ENCODE measurements at regions not wholly inside any gene's neighbourhood (a gene's known extent, or its start where the extent isn't known, plus 50 kb on each side); places are given as distances from the start of the nearest gene placed in this dataset.

DNA sequence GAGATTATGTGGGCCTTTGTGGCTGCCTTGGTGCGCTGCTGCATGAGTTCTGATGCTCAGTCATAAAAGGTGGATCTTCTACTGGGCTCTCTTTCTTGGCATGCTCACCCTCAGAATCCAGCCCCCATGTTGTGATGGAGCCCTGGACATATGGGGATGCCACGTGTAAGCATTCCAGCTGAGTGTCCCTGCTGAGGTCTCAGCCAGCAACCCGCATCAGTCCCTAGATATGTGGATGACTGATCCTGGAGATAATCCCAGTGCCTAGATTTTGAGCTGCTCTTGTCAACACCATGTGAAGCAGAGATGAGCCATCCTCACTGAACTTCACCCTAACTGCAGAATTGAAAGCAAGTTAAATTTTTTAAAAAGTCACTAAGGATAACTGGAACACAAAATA is 390.1 kb downstream of the DMRT2 start:
- no peaks in the 10 kb centered on the region for H3K9me2 ChIP-seq (replicated peaks; ENCODE audit: insufficient read depth)

DNA sequence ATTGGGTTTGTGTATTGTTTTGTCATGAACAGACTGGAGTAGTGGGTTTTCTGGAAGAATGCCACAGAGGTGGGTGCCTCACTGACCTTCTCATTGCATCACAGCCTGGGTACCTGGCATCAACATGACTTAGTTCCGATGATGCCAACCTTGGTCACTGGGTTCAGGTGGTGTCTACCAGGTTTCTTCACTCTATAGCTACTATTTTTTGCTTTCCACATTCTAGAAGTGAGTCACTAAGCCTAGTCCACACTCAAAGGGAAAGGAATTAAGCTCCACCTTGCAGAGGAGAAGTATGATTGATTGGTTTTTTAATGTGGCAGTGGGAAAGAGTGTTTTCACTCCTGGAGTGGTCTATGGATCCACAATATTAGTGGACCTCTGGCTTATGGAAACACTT is 391.9 kb downstream of the DMRT2 start:
- TF ChIP-seq EZH2 (IDR thresholded peaks at IDR 0.05; ENCODE audit: borderline replicate concordance): no peak
- no peak for TF ChIP-seq EZH2phosphoT487 (IDR thresholded peaks at IDR 0.05; ENCODE audit: low read depth, severe bottlenecking, unreplicated experiment)
- no peaks in the 10 kb centered on the region for H3K27me3 ChIP-seq
- no peak overlapping the region for H2AFZ ChIP-seq
- 84% methylated on average over 1 of the region's 1 CpG for WGBS (ENCODE audit: low lambda C conversion rate, missing lambda C conversion rate)
- no peaks in the 10 kb centered on the region for H3K36me3 ChIP-seq (replicated peaks; ENCODE audit: insufficient read depth, low read depth)
- no peak overlapping the region for H3K27ac ChIP-seq
- no peaks in the 10 kb centered on the region for H3K4me1 ChIP-seq (ENCODE audit: insufficient read depth)
- no peak overlapping the region for H3K4me3 ChIP-seq
- no peaks in the 10 kb centered on the region for H3K79me2 ChIP-seq
- no peak overlapping the region for H3K4me2 ChIP-seq
- DNase-seq (ENCODE audit: low spot score): no peak
- H3K9me3 ChIP-seq (ENCODE audit: low read depth): no peaks in the 10 kb centered on the region
- no peaks in the 10 kb centered on the region for H3K9me2 ChIP-seq (replicated peaks; ENCODE audit: insufficient read depth)
- no peaks in the 10 kb centered on the region for H4K20me1 ChIP-seq (ENCODE audit: insufficient read depth, poor library complexity, severe bottlenecking)

More for the DNA sequence above, 390.1 kb downstream of the DMRT2 start:
- H4K20me1 ChIP-seq (ENCODE audit: insufficient read depth, poor library complexity, severe bottlenecking): no peaks in the 10 kb centered on the region
- H3K9me3 ChIP-seq (ENCODE audit: low read depth): peaks cover 3% of the 10 kb centered on the region
- DNase-seq (ENCODE audit: low spot score): no peak
- no peaks in the 10 kb centered on the region for H3K36me3 ChIP-seq (replicated peaks; ENCODE audit: insufficient read depth, low read depth)
- no peaks in the 10 kb centered on the region for H3K79me2 ChIP-seq
- no peaks in the 10 kb centered on the region for H3K27me3 ChIP-seq
- no peak overlapping the region for H3K4me3 ChIP-seq
- TF ChIP-seq EZH2 (IDR thresholded peaks at IDR 0.05; ENCODE audit: borderline replicate concordance) (no peak), EZH2phosphoT487 (IDR thresholded peaks at IDR 0.05; ENCODE audit: low read depth, severe bottlenecking, unreplicated experiment) (no peak)
- TF ChIP-seq, protein P1, sequence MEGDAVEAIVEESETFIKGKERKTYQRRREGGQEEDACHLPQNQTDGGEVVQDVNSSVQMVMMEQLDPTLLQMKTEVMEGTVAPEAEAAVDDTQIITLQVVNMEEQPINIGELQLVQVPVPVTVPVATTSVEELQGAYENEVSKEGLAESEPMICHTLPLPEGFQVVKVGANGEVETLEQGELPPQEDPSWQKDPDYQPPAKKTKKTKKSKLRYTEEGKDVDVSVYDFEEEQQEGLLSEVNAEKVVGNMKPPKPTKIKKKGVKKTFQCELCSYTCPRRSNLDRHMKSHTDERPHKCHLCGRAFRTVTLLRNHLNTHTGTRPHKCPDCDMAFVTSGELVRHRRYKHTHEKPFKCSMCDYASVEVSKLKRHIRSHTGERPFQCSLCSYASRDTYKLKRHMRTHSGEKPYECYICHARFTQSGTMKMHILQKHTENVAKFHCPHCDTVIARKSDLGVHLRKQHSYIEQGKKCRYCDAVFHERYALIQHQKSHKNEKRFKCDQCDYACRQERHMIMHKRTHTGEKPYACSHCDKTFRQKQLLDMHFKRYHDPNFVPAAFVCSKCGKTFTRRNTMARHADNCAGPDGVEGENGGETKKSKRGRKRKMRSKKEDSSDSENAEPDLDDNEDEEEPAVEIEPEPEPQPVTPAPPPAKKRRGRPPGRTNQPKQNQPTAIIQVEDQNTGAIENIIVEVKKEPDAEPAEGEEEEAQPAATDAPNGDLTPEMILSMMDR (IDR thresholded peaks at IDR 0.05; ENCODE audit: poor library complexity): no peak
- no peak overlapping the region for H3K4me2 ChIP-seq
- H3K4me1 ChIP-seq (ENCODE audit: insufficient read depth): no peaks in the 10 kb centered on the region
- no peak overlapping the region for H2AFZ ChIP-seq
- H3K27ac ChIP-seq: no peak overlapping the region
- 44% methylated on average over 3 of the region's 3 CpGs for WGBS (ENCODE audit: low lambda C conversion rate, missing lambda C conversion rate)

DNA sequence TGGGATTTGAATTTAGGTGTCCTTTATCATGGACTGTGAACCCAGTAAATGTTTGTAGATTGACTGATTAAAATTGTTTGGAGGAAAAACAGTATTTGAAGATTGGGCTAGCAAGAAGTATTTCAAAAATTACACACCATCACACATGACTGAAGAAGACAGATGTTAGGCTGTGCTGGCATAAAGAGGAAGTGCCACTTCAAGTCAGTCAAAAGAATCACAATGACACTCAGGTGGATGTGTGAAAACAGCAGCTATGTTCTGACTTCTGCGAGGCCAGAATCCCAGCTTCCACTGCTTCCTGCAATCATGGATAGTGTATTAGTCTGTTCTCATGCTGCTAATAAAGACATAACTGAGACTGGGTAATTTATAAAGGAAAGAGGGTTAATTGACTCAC is 393.3 kb downstream of the DMRT2 start:
- Histone ChIP-seq H4K20me1 (ENCODE audit: insufficient read depth, poor library complexity, severe bottlenecking) (no peaks in the 10 kb centered on the region), H3K4me3 (no peak overlapping the region), H3K36me3 (replicated peaks; ENCODE audit: insufficient read depth, low read depth) (no peaks in the 10 kb centered on the region), H3K79me2 (no peaks in the 10 kb centered on the region), H3K4me1 (ENCODE audit: insufficient read depth) (no peaks in the 10 kb centered on the region), H3K4me2 (no peak overlapping the region), H3K9me2 (replicated peaks; ENCODE audit: insufficient read depth) (no peaks in the 10 kb centered on the region), H2AFZ (no peak overlapping the region), H3K9me3 (ENCODE audit: low read depth) (no peaks in the 10 kb centered on the region), H3K27me3 (no peaks in the 10 kb centered on the region), H3K27ac (no peak overlapping the region)
- WGBS (ENCODE audit: low lambda C conversion rate, missing lambda C conversion rate): 58% methylated on average over 1 of the region's 1 CpG
- DNase-seq (ENCODE audit: low spot score): no peak
- TF ChIP-seq EZH2 (IDR thresholded peaks at IDR 0.05; ENCODE audit: borderline replicate concordance) (no peak), EZH2phosphoT487 (IDR thresholded peaks at IDR 0.05; ENCODE audit: low read depth, severe bottlenecking, unreplicated experiment) (no peak)
- TF ChIP-seq, protein P1 (IDR thresholded peaks at IDR 0.05; ENCODE audit: poor library complexity): no peak

DNA sequence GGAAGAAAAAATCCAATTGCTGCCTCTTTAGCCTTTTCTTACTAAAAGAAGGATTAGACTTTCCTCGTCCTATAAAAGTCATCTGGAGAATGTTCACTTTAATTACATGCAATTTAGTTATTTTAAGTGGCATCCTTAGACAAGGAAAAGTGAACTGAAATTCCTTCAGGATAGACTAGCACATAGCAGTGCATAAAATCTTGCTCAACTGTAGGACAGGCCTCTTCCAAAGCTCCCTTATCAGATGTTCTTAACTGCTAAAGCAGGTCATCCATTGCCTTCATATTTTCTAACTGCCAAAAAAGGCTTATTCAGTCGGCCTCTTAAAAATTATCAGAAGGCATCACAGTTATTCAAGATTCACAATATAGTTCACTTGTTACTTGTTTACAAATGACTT is 396.5 kb downstream of the DMRT2 start:
- no peaks in the 10 kb centered on the region for H3K9me2 ChIP-seq (replicated peaks; ENCODE audit: insufficient read depth)
- no peaks in the 10 kb centered on the region for H3K36me3 ChIP-seq (replicated peaks; ENCODE audit: insufficient read depth, low read depth)
- WGBS (ENCODE audit: low lambda C conversion rate, missing lambda C conversion rate): 60% methylated on average over 2 of the region's 2 CpGs
- H3K79me2 ChIP-seq: no peaks in the 10 kb centered on the region
- no peak overlapping the region for H3K4me2 ChIP-seq
- no peaks in the 10 kb centered on the region for H3K9me3 ChIP-seq (ENCODE audit: low read depth)
- H2AFZ ChIP-seq: no peak overlapping the region
- H3K4me1 ChIP-seq (ENCODE audit: insufficient read depth): no peaks in the 10 kb centered on the region
- DNase-seq (ENCODE audit: low spot score): no peak
- TF ChIP-seq, protein P1 (IDR thresholded peaks at IDR 0.05; ENCODE audit: poor library complexity): no peak
- TF ChIP-seq EZH2phosphoT487 (IDR thresholded peaks at IDR 0.05; ENCODE audit: low read depth, severe bottlenecking, unreplicated experiment) (no peak), EZH2 (IDR thresholded peaks at IDR 0.05; ENCODE audit: borderline replicate concordance) (no peak)
- H3K27me3 ChIP-seq: no peaks in the 10 kb centered on the region
- H4K20me1 ChIP-seq (ENCODE audit: insufficient read depth, poor library complexity, severe bottlenecking): no peaks in the 10 kb centered on the region
- no peak overlapping the region for H3K4me3 ChIP-seq
- H3K27ac ChIP-seq: no peak overlapping the region

All from hepatocyte (in vitro differentiated cells).